ENCODE measurements at regions not wholly inside any gene's neighbourhood (a gene's known extent, or its start where the extent isn't known, plus 50 kb on each side); places are given as distances from the start of the nearest gene placed in this dataset.

- H3K36me3 ChIP-seq (ENCODE audit: control insufficient read depth, insufficient read depth, low read length), result no peaks in the 10 kb centered on the region
- H3K4me1 ChIP-seq (ENCODE audit: control insufficient read depth, insufficient read depth, low read length, poor library complexity, severe bottlenecking), result peaks cover 3% of the 10 kb centered on the region
- no peak overlapping the region for H3K27ac ChIP-seq (ENCODE audit: low read depth, low read length, severe bottlenecking)
- no peaks in the 10 kb centered on the region for H3K9me3 ChIP-seq (ENCODE audit: control insufficient read depth, low read length)
- no CpG with 5 or more reads among the region's 2 CpGs for WGBS, 2 experiments (ENCODE audit: insufficient coverage in 2 of 2)
- H3K4me3 ChIP-seq (ENCODE audit: extremely low read depth, insufficient read depth, low read length, poor library complexity, severe bottlenecking), result no peak overlapping the region
Observed at GRCh38 chr3:182083112-182083511, 371.4 kb downstream of the SOX2 start.

- Histone ChIP-seq H3K36me3 (ENCODE audit: control insufficient read depth, insufficient read depth, low read length) (no peaks in the 10 kb centered on the region), H3K4me3 (ENCODE audit: extremely low read depth, insufficient read depth, low read length, poor library complexity, severe bottlenecking) (no peak overlapping the region), H3K27ac (ENCODE audit: low read depth, low read length, severe bottlenecking) (no peak overlapping the region), H3K4me1 (ENCODE audit: control insufficient read depth, insufficient read depth, low read length, poor library complexity, severe bottlenecking) (no peaks in the 10 kb centered on the region), H3K9me3 (ENCODE audit: control insufficient read depth, low read length) (no peaks in the 10 kb centered on the region)
- WGBS, 2 experiments (ENCODE audit: insufficient coverage in 2 of 2), result 44 to 50% methylated on average over 4 to 5 of the region's 6 CpGs
Observed at GRCh38 chr3:182092662-182093262, 381.0 kb downstream of the SOX2 start.

DNA sequence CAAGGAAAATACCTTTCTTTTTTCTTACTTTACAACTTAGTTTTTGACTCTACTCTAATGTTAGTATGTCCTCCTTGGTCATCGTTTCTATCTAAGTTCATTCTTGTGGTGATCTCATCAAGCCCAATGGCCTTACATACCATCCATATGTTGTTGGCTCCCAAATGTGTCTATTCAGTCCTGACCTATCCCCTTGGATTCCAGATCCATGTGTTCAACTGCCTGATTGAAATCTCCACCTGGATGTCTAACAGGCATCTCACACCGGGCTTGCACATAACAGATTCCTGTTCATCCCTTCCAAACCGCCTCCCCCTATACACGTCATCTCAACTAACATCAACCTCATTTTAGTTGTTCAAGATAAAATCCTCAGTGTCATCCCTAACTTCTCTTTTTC is 382.6 kb downstream of the SOX2 start:
- WGBS, 2 experiments (ENCODE audit: insufficient coverage in 2 of 2), result 90 to 94% methylated on average over 4 of the region's 4 CpGs

GRCh38 chr3:182104881-182105280 is 393.2 kb downstream of the SOX2 start:
- Histone ChIP-seq H3K27ac (ENCODE audit: low read depth, low read length, severe bottlenecking) (no peak overlapping the region), H3K4me3 (ENCODE audit: extremely low read depth, insufficient read depth, low read length, poor library complexity, severe bottlenecking) (no peak overlapping the region), H3K9me3 (ENCODE audit: control insufficient read depth, low read length) (peaks cover 7% of the 10 kb centered on the region), H3K36me3 (ENCODE audit: control insufficient read depth, insufficient read depth, low read length) (no peaks in the 10 kb centered on the region), H3K4me1 (ENCODE audit: control insufficient read depth, insufficient read depth, low read length, poor library complexity, severe bottlenecking) (peaks cover 4% of the 10 kb centered on the region)
- WGBS, 2 experiments (ENCODE audit: insufficient coverage in 2 of 2), result 83 to 93% methylated on average over 2 to 4 of the region's 4 CpGs

More for the DNA sequence above, 382.6 kb downstream of the SOX2 start:
- H3K36me3 ChIP-seq (ENCODE audit: control insufficient read depth, insufficient read depth, low read length), result no peaks in the 10 kb centered on the region
- no peak overlapping the region for H3K27ac ChIP-seq (ENCODE audit: low read depth, low read length, severe bottlenecking)
- no peaks in the 10 kb centered on the region for H3K9me3 ChIP-seq (ENCODE audit: control insufficient read depth, low read length)
- H3K4me1 ChIP-seq (ENCODE audit: control insufficient read depth, insufficient read depth, low read length, poor library complexity, severe bottlenecking), result no peaks in the 10 kb centered on the region
- H3K4me3 ChIP-seq (ENCODE audit: extremely low read depth, insufficient read depth, low read length, poor library complexity, severe bottlenecking), result no peak overlapping the region

DNA sequence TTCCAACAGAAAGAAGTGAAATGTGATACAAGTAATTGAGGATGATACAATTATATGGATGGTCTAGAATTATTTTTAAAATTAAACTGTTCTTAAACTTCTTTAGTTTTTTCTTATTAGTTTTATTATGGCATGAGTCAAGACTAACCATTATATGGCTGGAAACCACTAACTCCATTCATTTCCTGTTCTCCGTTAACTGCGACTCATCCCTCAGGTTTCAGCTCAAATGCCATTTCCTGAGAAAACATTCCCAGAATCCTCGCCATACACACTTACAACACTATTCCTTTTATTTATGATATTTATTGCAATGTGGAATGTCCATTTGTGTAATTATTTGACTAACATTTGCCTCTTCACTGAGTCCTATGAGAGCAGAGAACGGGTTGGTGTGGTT is 394.1 kb downstream of the SOX2 start:
- peaks cover 4% of the 10 kb centered on the region for H3K4me1 ChIP-seq (ENCODE audit: control insufficient read depth, insufficient read depth, low read length, poor library complexity, severe bottlenecking)
- H3K36me3 ChIP-seq (ENCODE audit: control insufficient read depth, insufficient read depth, low read length), result no peaks in the 10 kb centered on the region
- H3K9me3 ChIP-seq (ENCODE audit: control insufficient read depth, low read length), result peaks cover 8% of the 10 kb centered on the region
- no peak overlapping the region for H3K27ac ChIP-seq (ENCODE audit: low read depth, low read length, severe bottlenecking)
- 80 to 100% methylated on average over 1 of the region's 4 CpGs for WGBS, 2 experiments (ENCODE audit: insufficient coverage in 2 of 2)
- no peak overlapping the region for H3K4me3 ChIP-seq (ENCODE audit: extremely low read depth, insufficient read depth, low read length, poor library complexity, severe bottlenecking)

GRCh38 chr3:182108371-182108770 is 396.6 kb downstream of the SOX2 start:
- H3K4me1 ChIP-seq (ENCODE audit: control insufficient read depth, insufficient read depth, low read length, poor library complexity, severe bottlenecking), result peaks cover 4% of the 10 kb centered on the region

DNA sequence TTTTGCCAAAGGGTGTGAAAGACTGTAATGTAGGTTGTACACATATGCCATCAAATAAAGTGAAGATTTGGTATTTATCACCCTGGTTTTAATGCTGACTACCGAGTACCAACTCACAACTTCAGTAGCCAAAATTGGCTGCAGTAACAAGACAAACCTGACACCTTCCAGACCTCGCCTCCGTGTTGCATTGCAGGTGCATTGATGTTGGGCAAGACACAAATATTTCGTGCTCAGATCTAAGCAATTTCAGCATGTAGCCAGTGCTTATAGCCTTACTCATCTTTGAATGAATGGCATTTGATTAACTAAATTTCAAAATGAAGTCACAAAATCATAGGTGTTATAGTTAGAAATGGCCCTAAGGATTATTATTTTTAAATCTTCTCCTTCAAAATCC is 400.2 kb downstream of the SOX2 start:
- H3K27ac ChIP-seq (ENCODE audit: low read depth, low read length, severe bottlenecking), result no peak overlapping the region
- 90% methylated on average over 2 of the region's 4 CpGs; no CpG with 5 or more reads in 1 of the 2 experiments for WGBS, 2 experiments (ENCODE audit: insufficient coverage in 2 of 2)
- H3K9me3 ChIP-seq (ENCODE audit: control insufficient read depth, low read length), result peaks cover 8% of the 10 kb centered on the region
- no peak overlapping the region for H3K4me3 ChIP-seq (ENCODE audit: extremely low read depth, insufficient read depth, low read length, poor library complexity, severe bottlenecking)
- no peaks in the 10 kb centered on the region for H3K36me3 ChIP-seq (ENCODE audit: control insufficient read depth, insufficient read depth, low read length)
- no peaks in the 10 kb centered on the region for H3K4me1 ChIP-seq (ENCODE audit: control insufficient read depth, insufficient read depth, low read length, poor library complexity, severe bottlenecking)

More at GRCh38 chr3:182108371-182108770, 396.6 kb downstream of the SOX2 start:
- Histone ChIP-seq H3K27ac (ENCODE audit: low read depth, low read length, severe bottlenecking) (no peak overlapping the region), H3K36me3 (ENCODE audit: control insufficient read depth, insufficient read depth, low read length) (no peaks in the 10 kb centered on the region), H3K9me3 (ENCODE audit: control insufficient read depth, low read length) (peaks cover 8% of the 10 kb centered on the region), H3K4me3 (ENCODE audit: extremely low read depth, insufficient read depth, low read length, poor library complexity, severe bottlenecking) (no peak overlapping the region)

DNA sequence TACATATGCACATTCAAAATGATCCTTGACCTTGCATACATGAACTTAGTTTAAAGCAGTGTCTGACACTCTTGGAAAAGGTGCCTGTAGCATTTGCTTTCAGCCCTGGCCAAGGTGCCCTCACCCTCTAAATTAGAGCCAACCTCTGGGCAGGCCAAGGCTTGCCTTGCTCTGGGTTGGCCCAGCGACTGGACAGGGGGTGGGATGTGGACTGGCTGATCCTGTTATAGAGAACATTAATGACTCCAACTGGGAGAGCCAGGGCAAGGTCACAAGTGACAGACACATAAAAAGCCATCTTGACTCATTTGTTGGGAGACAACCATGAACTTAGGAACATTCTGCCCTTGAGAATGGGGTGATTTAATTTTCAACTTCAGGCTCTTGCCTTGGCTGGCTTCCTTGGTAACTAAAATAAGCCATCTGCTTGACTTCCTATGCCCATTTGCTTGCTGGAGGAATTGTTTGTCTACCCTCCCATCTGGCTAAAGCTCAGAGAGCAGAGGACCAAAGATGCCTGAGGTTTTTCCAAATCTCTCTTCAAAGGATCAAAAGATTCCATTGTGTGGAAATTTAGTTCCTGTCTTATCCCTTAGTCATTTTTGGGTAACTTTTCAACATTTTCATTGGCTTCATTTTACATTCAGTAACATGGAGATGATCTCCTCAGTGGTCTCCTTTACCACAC is 403.7 kb downstream of the SOX2 start:
- H3K4me3 ChIP-seq (ENCODE audit: extremely low read depth, insufficient read depth, low read length, poor library complexity, severe bottlenecking), result no peak overlapping the region
- no peak overlapping the region for H3K27ac ChIP-seq (ENCODE audit: low read depth, low read length, severe bottlenecking)
- H3K9me3 ChIP-seq (ENCODE audit: control insufficient read depth, low read length), result no peaks in the 10 kb centered on the region
- H3K36me3 ChIP-seq (ENCODE audit: control insufficient read depth, insufficient read depth, low read length), result no peaks in the 10 kb centered on the region
- no peaks in the 10 kb centered on the region for H3K4me1 ChIP-seq (ENCODE audit: control insufficient read depth, insufficient read depth, low read length, poor library complexity, severe bottlenecking)
- WGBS, 2 experiments (ENCODE audit: insufficient coverage in 2 of 2), result 100% methylated on average over 1 of the region's 1 CpG

GRCh38 chr3:182116386-182116785 is 404.7 kb downstream of the SOX2 start:
- no peaks in the 10 kb centered on the region for H3K4me1 ChIP-seq (ENCODE audit: control insufficient read depth, insufficient read depth, low read length, poor library complexity, severe bottlenecking)
- H3K36me3 ChIP-seq (ENCODE audit: control insufficient read depth, insufficient read depth, low read length), result no peaks in the 10 kb centered on the region
- H3K27ac ChIP-seq (ENCODE audit: low read depth, low read length, severe bottlenecking), result no peak overlapping the region
- H3K4me3 ChIP-seq (ENCODE audit: extremely low read depth, insufficient read depth, low read length, poor library complexity, severe bottlenecking), result no peak overlapping the region
- WGBS, 2 experiments (ENCODE audit: insufficient coverage in 2 of 2), result no CpG with 5 or more reads among the region's 2 CpGs
- H3K9me3 ChIP-seq (ENCODE audit: control insufficient read depth, low read length), result no peaks in the 10 kb centered on the region

- Histone ChIP-seq H3K36me3 (ENCODE audit: control insufficient read depth, insufficient read depth, low read length) (no peaks in the 10 kb centered on the region), H3K27ac (ENCODE audit: low read depth, low read length, severe bottlenecking) (no peak overlapping the region), H3K9me3 (ENCODE audit: control insufficient read depth, low read length) (no peaks in the 10 kb centered on the region), H3K4me3 (ENCODE audit: extremely low read depth, insufficient read depth, low read length, poor library complexity, severe bottlenecking) (no peak overlapping the region), H3K4me1 (ENCODE audit: control insufficient read depth, insufficient read depth, low read length, poor library complexity, severe bottlenecking) (no peaks in the 10 kb centered on the region)
- 70 to 80% methylated on average over 7 of the region's 8 CpGs for WGBS, 2 experiments (ENCODE audit: insufficient coverage in 2 of 2)
Observed at GRCh38 chr3:182117131-182117530, 405.4 kb downstream of the SOX2 start.

- WGBS, 2 experiments (ENCODE audit: insufficient coverage in 2 of 2), result 78 to 100% methylated on average over 2 to 3 of the region's 5 CpGs
- no peak overlapping the region for H3K27ac ChIP-seq (ENCODE audit: low read depth, low read length, severe bottlenecking)
- no peaks in the 10 kb centered on the region for H3K36me3 ChIP-seq (ENCODE audit: control insufficient read depth, insufficient read depth, low read length)
- no peaks in the 10 kb centered on the region for H3K9me3 ChIP-seq (ENCODE audit: control insufficient read depth, low read length)
- no peaks in the 10 kb centered on the region for H3K4me1 ChIP-seq (ENCODE audit: control insufficient read depth, insufficient read depth, low read length, poor library complexity, severe bottlenecking)
- no peak overlapping the region for H3K4me3 ChIP-seq (ENCODE audit: extremely low read depth, insufficient read depth, low read length, poor library complexity, severe bottlenecking)
Observed at GRCh38 chr3:182117583-182117982, 405.9 kb downstream of the SOX2 start.

All from mesodermal cell (in vitro differentiated cells).